Inflammatory macrophage treated with lipopolysaccharide for 1 hour (primary cell): ENCODE measurements at regions not wholly inside any gene's neighbourhood (a gene's known extent, or its start where the extent isn't known, plus 50 kb on each side); places are given as distances from the start of the nearest gene placed in this dataset.
"Not testable (repeated sequence)": the region's sequence is repeated elsewhere in the genome, so short reads cannot be mapped to it uniquely, and the experiment has no call there.

Experiments used
- DNase-seq, 2 donors: peaks; one replicate each; pipeline ENCODE4 v3.0.0-alpha.2; 2020 to 2022

- DNase-seq, result no peak
Observed at GRCh38 chr3:168839653-168840052, 743.9 kb upstream of the GOLIM4 start.

GRCh38 chr3:168834558-168834957 is 738.8 kb upstream of the GOLIM4 start:
- DNase-seq, result no peak

- no peak for DNase-seq
Observed at GRCh38 chr3:168828943-168829342, 733.2 kb upstream of the GOLIM4 start.

GRCh38 chr3:168828536-168828935 is 732.8 kb upstream of the GOLIM4 start:
- DNase-seq, result peak in 1 of 2 donors; percentile 4

- DNase-seq, result no peak
Observed at GRCh38 chr3:168828014-168828413, 732.3 kb upstream of the GOLIM4 start.

GRCh38 chr3:168824107-168824506 is 728.4 kb upstream of the GOLIM4 start:
- no peak for DNase-seq

GRCh38 chr3:168823466-168823865 is 727.7 kb upstream of the GOLIM4 start:
- no peak for DNase-seq

GRCh38 chr3:168820810-168821415 is 725.2 kb upstream of the GOLIM4 start:
- no peak for DNase-seq

- no peak for DNase-seq
Observed at GRCh38 chr3:168817177-168817576, 721.5 kb upstream of the GOLIM4 start.

GRCh38 chr3:168815946-168816345 is 720.2 kb upstream of the GOLIM4 start:
- no peak for DNase-seq

GRCh38 chr3:168813225-168813802 is 717.6 kb upstream of the GOLIM4 start:
- no peak for DNase-seq

- no peak for DNase-seq
Observed at GRCh38 chr3:168812234-168812633, 716.5 kb upstream of the GOLIM4 start.

- DNase-seq, result no peak
Observed at GRCh38 chr3:168808596-168808995, 712.9 kb upstream of the GOLIM4 start.

- DNase-seq, result no peak
Observed at GRCh38 chr3:168807448-168807847, 711.7 kb upstream of the GOLIM4 start.

- no peak for DNase-seq
Observed at GRCh38 chr3:168806871-168807270, 711.1 kb upstream of the GOLIM4 start.

- DNase-seq, result no peak
Observed at GRCh38 chr3:168803536-168803935, 707.8 kb upstream of the GOLIM4 start.

- DNase-seq, result no peak
Observed at GRCh38 chr3:168802766-168803165, 707.0 kb upstream of the GOLIM4 start.

GRCh38 chr3:168801794-168802193 is 706.1 kb upstream of the GOLIM4 start:
- DNase-seq, result no peak

- no peak for DNase-seq
Observed at GRCh38 chr3:168796339-168796738, 700.6 kb upstream of the GOLIM4 start.

GRCh38 chr3:168794427-168794826 is 698.7 kb upstream of the GOLIM4 start:
- no peak for DNase-seq

- no peak for DNase-seq
Observed at GRCh38 chr3:168782193-168782592, 686.5 kb upstream of the GOLIM4 start.

- DNase-seq, result not testable (repeated sequence)
Observed at GRCh38 chr3:168779970-168780645, 684.4 kb upstream of the GOLIM4 start.

GRCh38 chr3:168753724-168754123 is 658.0 kb upstream of the GOLIM4 start:
- no peak for DNase-seq

- no peak for DNase-seq
Observed at GRCh38 chr3:168752339-168752738, 656.6 kb upstream of the GOLIM4 start.

GRCh38 chr3:168747697-168748096 is 652.0 kb upstream of the GOLIM4 start:
- no peak for DNase-seq
